Astrocyte of the cerebellum (primary cell): ENCODE measurements at regions not wholly inside any gene's neighbourhood (a gene's known extent, or its start where the extent isn't known, plus 50 kb on each side); places are given as distances from the start of the nearest gene placed in this dataset.
"Not testable (repeated sequence)": the region's sequence is repeated elsewhere in the genome, so short reads cannot be mapped to it uniquely, and the experiment has no call there.

Experiments
- DNase-seq: peaks from one replicate; pipeline ENCODE4 v3.0.0-alpha.2; 2011; ENCODE audit warnings: low read depth
- H3K4me3 ChIP-seq: 2 replicates; pipeline ENCODE4 v1.5.1; 2011; ENCODE audit warnings: mild to moderate bottlenecking, low read depth, low read length, moderate library complexity
- in situ Hi-C: cut with HindIII; loops from 2 replicates; pipeline ENCODE4 v1.10.0; 2017; ENCODE audit warnings: low sequenced_read_pairs
- TF ChIP-seq, protein P1 (sequence below): IDR thresholded peaks from 2 replicates; pipeline ENCODE4 v1.5.1; 2012; ENCODE audit warnings: low read length, low read depth, moderate library complexity, mild to moderate bottlenecking; ENCODE audit errors: missing control alignments

DNA sequence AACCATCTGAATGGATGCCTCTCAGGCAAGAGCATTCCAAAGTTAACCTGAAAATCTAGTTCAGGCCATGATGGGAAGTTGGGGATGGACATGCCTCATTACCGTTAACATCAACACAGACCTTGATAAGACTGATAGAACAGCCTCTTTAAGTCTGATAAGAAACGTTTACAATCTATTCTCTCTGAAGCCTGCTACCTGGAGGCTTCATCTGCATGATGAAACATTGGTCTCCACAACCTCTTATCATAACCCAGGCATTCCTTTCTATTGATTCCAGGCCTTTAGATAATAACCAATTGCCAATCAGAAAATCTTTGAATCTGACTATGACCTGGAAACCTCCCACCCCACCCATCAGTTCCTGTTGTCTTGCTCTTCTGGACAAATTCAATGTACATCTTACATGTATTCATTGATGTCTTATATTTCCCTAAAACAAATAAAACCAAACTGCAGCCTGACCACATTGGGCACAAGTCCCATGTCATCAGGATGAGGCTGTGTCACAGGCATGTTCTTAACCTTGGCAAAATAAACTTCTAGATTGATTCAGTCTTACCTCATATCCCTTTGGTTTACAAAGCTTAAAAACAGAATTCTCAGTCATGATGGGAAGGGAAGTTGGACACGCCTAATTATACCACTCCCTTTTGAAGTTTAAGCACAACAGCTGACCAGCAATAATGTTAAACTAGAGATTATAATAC is 843.8 kb upstream of the SPRY2 start:
- TF ChIP-seq, protein P1, sequence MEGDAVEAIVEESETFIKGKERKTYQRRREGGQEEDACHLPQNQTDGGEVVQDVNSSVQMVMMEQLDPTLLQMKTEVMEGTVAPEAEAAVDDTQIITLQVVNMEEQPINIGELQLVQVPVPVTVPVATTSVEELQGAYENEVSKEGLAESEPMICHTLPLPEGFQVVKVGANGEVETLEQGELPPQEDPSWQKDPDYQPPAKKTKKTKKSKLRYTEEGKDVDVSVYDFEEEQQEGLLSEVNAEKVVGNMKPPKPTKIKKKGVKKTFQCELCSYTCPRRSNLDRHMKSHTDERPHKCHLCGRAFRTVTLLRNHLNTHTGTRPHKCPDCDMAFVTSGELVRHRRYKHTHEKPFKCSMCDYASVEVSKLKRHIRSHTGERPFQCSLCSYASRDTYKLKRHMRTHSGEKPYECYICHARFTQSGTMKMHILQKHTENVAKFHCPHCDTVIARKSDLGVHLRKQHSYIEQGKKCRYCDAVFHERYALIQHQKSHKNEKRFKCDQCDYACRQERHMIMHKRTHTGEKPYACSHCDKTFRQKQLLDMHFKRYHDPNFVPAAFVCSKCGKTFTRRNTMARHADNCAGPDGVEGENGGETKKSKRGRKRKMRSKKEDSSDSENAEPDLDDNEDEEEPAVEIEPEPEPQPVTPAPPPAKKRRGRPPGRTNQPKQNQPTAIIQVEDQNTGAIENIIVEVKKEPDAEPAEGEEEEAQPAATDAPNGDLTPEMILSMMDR, result no peak
- H3K4me3 ChIP-seq, result no peak overlapping the region
- no peak for DNase-seq
- in situ Hi-C loops, result no loop called here

DNA sequence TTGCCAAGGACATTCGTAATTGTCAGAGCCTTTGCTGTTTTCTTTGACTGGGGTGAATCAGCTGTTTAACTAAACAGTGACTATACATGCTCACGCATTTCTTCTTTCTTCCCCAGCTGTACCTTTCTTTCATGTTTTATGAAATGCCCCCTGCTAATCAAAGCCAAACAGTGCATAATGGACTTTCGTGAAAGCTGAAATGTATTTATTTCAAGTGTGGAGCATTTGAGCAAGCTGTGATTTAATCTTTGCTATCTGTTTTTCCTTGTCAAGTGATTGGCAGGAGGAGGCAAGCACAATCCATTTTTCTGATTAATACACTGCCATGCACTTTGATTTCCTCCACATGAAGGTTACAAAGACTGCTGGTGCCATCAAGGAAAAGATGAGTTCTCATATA is 831.7 kb upstream of the SPRY2 start:
- TF ChIP-seq, protein P1, result no peak
- H3K4me3 ChIP-seq, result no peak overlapping the region
- in situ Hi-C loops, result no loop called here
- no peak for DNase-seq

DNA sequence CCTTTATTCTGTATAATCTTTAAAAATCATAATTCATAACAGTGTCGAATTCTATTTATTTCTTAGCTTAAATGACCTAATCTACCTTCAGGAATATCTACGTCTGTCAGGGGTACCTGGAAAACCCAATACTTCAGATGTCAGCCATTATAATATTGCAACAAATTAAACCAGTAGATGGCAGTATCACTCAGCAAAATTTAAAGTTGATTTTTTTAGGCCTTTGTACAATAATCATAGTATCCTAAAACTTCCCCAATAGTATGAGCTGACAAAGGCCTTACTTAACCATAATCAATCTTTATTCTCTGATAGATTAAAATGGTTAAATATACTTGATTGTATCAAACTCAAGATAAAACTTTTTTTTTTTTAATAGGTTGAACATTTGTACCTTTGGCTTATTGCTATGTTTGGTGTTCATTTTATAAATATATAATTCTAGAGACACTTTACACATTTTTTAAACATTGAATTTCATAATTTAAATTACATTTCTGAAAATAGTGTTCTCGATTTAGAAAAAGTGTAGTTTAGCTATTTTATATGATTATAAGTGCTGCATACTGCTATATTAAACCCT is 830.2 kb upstream of the SPRY2 start:
- in situ Hi-C loops, result no loop called here
- H3K4me3 ChIP-seq, result no peak overlapping the region
- TF ChIP-seq, protein P1, result peak; percentile 37
- no peak for DNase-seq

DNA sequence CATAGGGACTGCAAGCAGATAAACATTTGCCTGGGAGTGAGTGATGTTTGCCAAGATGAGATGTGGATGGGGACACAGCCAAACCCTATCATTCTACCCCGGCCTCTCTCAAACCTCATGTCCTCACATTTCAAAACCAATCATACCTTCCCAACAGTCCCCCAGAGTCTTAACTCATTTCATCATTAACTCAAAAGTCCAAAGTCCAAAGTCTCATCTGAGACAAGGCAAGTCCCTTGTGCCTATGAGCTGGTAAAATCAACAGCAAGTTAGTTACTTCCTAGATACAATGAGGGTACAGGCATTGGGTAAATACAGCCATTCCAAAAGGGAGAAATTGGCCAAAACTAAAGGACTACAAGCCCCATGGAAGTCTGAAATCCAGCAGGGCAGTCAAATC is 822.9 kb upstream of the SPRY2 start:
- in situ Hi-C loops, H3K4me3 ChIP-seq, DNase-seq: not testable (repeated sequence)

DNA sequence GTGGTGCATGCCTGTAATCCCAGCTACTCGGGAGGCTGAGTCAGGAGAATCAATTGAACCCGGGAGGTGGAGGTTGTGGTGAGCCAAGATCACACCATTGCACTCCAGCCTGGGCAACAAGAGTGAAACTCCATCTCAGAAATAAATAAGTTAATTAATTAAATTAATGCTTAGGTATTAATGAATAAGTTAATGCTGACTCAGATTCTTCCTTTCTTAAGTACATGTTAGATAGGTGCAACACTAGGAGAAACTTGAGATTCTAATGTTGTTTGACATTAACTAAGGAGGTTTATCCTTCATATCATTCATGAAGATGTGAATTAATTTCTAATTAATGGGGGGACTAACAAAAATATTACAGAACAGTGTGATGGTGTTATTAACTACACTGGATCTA is 812.6 kb upstream of the SPRY2 start:
- in situ Hi-C loops, result no loop called here
- H3K4me3 ChIP-seq, result no peak overlapping the region
- TF ChIP-seq, protein P1, result no peak
- no peak for DNase-seq

DNA sequence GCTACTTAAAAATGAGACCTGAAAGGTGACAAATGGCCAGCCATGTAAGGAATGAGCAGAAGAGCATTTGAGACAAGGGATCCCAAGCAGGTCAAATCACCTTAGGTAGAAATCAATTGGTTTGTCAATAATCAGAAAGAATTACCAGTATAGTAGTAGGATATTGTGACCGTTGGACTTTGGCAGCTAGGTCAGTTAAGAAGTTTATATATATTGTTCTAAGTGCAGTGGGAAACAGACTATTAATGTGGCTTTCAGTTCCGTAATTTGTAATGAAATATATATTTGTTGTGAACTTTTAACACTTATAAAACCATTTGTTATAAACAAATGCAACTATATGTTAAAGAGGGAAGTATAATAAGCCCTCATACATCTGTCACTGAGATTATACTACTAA is 807.9 kb upstream of the SPRY2 start:
- in situ Hi-C loops, result no loop called here
- TF ChIP-seq, protein P1, result no peak
- DNase-seq, result no peak
- H3K4me3 ChIP-seq, result no peak overlapping the region

DNA sequence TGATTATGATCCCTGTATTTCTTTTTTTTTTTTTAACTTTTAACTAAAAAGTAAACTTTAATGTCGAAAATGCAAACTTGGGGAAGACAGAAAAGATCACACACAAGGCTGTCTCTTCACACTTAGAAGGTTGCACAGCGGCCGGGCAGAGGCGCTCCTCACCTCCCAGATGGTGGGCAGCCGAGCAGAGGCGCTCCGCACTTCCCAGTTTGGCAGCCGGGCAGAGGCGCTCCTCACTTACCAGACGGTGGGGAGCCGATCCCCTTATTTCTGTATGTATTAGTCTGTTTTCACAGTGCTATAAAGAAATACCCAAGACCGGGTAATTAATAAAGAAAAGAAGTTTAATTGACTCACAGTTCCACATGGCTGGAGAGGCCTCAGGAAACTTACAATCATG is 805.6 kb upstream of the SPRY2 start:
- DNase-seq, H3K4me3 ChIP-seq, in situ Hi-C loops: not testable (repeated sequence)
